ENCODE measurements at regions not wholly inside any gene's neighbourhood (a gene's known extent, or its start where the extent isn't known, plus 50 kb on each side); places are given as distances from the start of the nearest gene placed in this dataset.

DNA sequence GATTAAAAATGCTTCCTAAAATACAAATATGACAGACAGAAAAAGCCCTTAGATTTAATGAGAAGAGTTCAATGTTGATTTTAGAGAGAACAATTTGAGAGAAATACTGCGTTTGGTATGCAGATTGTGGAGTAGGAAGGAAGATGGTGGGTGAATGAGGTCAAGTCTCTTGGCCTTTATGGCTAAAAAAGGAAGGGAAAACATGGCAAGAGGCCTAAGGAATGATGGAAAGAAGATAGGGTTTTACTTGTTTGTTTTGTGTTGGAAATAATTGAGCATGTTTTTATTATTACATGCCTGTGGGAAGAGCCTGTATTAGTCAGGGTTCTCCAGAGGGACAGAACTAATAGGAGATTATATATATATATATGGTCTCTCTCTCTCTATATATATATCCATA is 318.1 kb downstream of the TRIB2 start:
- TF ChIP-seq, protein P1, sequence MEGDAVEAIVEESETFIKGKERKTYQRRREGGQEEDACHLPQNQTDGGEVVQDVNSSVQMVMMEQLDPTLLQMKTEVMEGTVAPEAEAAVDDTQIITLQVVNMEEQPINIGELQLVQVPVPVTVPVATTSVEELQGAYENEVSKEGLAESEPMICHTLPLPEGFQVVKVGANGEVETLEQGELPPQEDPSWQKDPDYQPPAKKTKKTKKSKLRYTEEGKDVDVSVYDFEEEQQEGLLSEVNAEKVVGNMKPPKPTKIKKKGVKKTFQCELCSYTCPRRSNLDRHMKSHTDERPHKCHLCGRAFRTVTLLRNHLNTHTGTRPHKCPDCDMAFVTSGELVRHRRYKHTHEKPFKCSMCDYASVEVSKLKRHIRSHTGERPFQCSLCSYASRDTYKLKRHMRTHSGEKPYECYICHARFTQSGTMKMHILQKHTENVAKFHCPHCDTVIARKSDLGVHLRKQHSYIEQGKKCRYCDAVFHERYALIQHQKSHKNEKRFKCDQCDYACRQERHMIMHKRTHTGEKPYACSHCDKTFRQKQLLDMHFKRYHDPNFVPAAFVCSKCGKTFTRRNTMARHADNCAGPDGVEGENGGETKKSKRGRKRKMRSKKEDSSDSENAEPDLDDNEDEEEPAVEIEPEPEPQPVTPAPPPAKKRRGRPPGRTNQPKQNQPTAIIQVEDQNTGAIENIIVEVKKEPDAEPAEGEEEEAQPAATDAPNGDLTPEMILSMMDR (IDR thresholded peaks at IDR 0.05; ENCODE audit: borderline replicate concordance, extremely low read depth, low read length, poor library complexity, severe bottlenecking), result no peak
- no peak for TF ChIP-seq EZH2 (IDR thresholded peaks at IDR 0.05; ENCODE audit: borderline replicate concordance, low read depth, low read length, severe bottlenecking)
